ENCODE measurements at regions not wholly inside any gene's neighbourhood (a gene's known extent, or its start where the extent isn't known, plus 50 kb on each side); places are given as distances from the start of the nearest gene placed in this dataset.

- no peak overlapping the region for H3K4me3 Mint-ChIP-seq (ENCODE audit: low read depth, unreplicated experiment)
- no peak overlapping the region for H3K27ac Mint-ChIP-seq (ENCODE audit: unreplicated experiment)
- H3K9me3 Mint-ChIP-seq (ENCODE audit: low read depth, unreplicated experiment) = no peaks in the 10 kb centered on the region
- no peaks in the 10 kb centered on the region for H3K36me3 Mint-ChIP-seq (ENCODE audit: insufficient read depth, unreplicated experiment)
- CTCF ChIA-PET = no interaction called here
- H3K27me3 Mint-ChIP-seq (ENCODE audit: unreplicated experiment) = no peaks in the 10 kb centered on the region
- H3K4me1 Mint-ChIP-seq (ENCODE audit: low read depth, unreplicated experiment) = peaks cover 8% of the 10 kb centered on the region
- TF ChIP-seq CTCF (IDR thresholded peaks at IDR 0.05; ENCODE audit: unreplicated experiment) = no peak
- no TSS peak for BruUV-seq (replicated peaks)
- no peak for DNase-seq
- intact Hi-C loops (cut with micrococcal nuclease; ENCODE audit: unreplicated experiment) = no loop called here
Measured at GRCh38 chr6:167650730-167651317, 175.9 kb upstream of the AFDN start.

- no TSS peak for BruUV-seq (replicated peaks)
- intact Hi-C loops (cut with micrococcal nuclease; ENCODE audit: unreplicated experiment) = no loop called here
- peaks cover 8% of the 10 kb centered on the region for H3K4me1 Mint-ChIP-seq (ENCODE audit: low read depth, unreplicated experiment)
- H3K9me3 Mint-ChIP-seq (ENCODE audit: low read depth, unreplicated experiment) = no peaks in the 10 kb centered on the region
- H3K27me3 Mint-ChIP-seq (ENCODE audit: unreplicated experiment) = no peaks in the 10 kb centered on the region
- no peak for DNase-seq
- no peak overlapping the region for H3K4me3 Mint-ChIP-seq (ENCODE audit: low read depth, unreplicated experiment)
- H3K36me3 Mint-ChIP-seq (ENCODE audit: insufficient read depth, unreplicated experiment) = no peaks in the 10 kb centered on the region
- H3K27ac Mint-ChIP-seq (ENCODE audit: unreplicated experiment) = no peak overlapping the region
- no peak for TF ChIP-seq CTCF (IDR thresholded peaks at IDR 0.05; ENCODE audit: unreplicated experiment)
- CTCF ChIA-PET = no interaction called here
Measured at GRCh38 chr6:167651318-167652041, 175.2 kb upstream of the AFDN start.

GRCh38 chr6:167652042-167652700 is 174.5 kb upstream of the AFDN start:
- BruUV-seq (replicated peaks) = no TSS peak
- no peaks in the 10 kb centered on the region for H3K36me3 Mint-ChIP-seq (ENCODE audit: insufficient read depth, unreplicated experiment)
- H3K4me1 Mint-ChIP-seq (ENCODE audit: low read depth, unreplicated experiment) = peaks cover 7% of the 10 kb centered on the region
- CTCF ChIA-PET = no interaction called here
- intact Hi-C loops (cut with micrococcal nuclease; ENCODE audit: unreplicated experiment) = no loop called here
- no peak overlapping the region for H3K27ac Mint-ChIP-seq (ENCODE audit: unreplicated experiment)
- no peak for DNase-seq
- no peak overlapping the region for H3K4me3 Mint-ChIP-seq (ENCODE audit: low read depth, unreplicated experiment)
- H3K27me3 Mint-ChIP-seq (ENCODE audit: unreplicated experiment) = no peaks in the 10 kb centered on the region
- no peaks in the 10 kb centered on the region for H3K9me3 Mint-ChIP-seq (ENCODE audit: low read depth, unreplicated experiment)
- no peak for TF ChIP-seq CTCF (IDR thresholded peaks at IDR 0.05; ENCODE audit: unreplicated experiment)

GRCh38 chr6:167652701-167653095 is 174.0 kb upstream of the AFDN start:
- H3K4me3 Mint-ChIP-seq (ENCODE audit: low read depth, unreplicated experiment) = no peak overlapping the region
- H3K9me3 Mint-ChIP-seq (ENCODE audit: low read depth, unreplicated experiment) = no peaks in the 10 kb centered on the region
- DNase-seq = no peak
- peaks cover 1% of the 10 kb centered on the region for H3K4me1 Mint-ChIP-seq (ENCODE audit: low read depth, unreplicated experiment)
- intact Hi-C loops (cut with micrococcal nuclease; ENCODE audit: unreplicated experiment) = no loop called here
- TF ChIP-seq CTCF (IDR thresholded peaks at IDR 0.05; ENCODE audit: unreplicated experiment) = no peak
- no peaks in the 10 kb centered on the region for H3K36me3 Mint-ChIP-seq (ENCODE audit: insufficient read depth, unreplicated experiment)
- CTCF ChIA-PET = no interaction called here
- H3K27ac Mint-ChIP-seq (ENCODE audit: unreplicated experiment) = no peak overlapping the region
- H3K27me3 Mint-ChIP-seq (ENCODE audit: unreplicated experiment) = no peaks in the 10 kb centered on the region
- BruUV-seq (replicated peaks) = no TSS peak
